Spleen (tissue), 11 donors: ENCODE measurements at regions not wholly inside any gene's neighbourhood (a gene's known extent, or its start where the extent isn't known, plus 50 kb on each side); places are given as distances from the start of the nearest gene placed in this dataset.

Experiments
- DNase-seq: peaks from one replicate; pipeline ENCODE4 v3.0.0-alpha.2; 2020
- H3K27ac ChIP-seq, 8 donors: fragments of 200-600 bp; sonication (generic) in 7 of 8; 1 replicate in 4 of 8; 2 replicates in 4 of 8; pipeline versions ENCODE4 v1.5.0 to v1.8.0; 2016 to 2021; ENCODE audit warnings: inconsistent platforms in 4 of 8, mild to moderate bottlenecking in 4 of 8, moderate library complexity in 1 of 8
- H3K27me3 ChIP-seq, 7 donors: fragments of 200-600 bp; sonication (generic) in 6 of 7; replicated peaks in 1 of 7; 1 replicate in 4 of 7; 2 replicates in 3 of 7; pipeline versions ENCODE4 v1.5.0 to v1.8.0; 2016 to 2021; ENCODE audit warnings: inconsistent platforms in 3 of 7, mild to moderate bottlenecking in 1 of 7
- H3K36me3 ChIP-seq, 6 donors: fragments of 200-600 bp; sonication (generic) in 5 of 6; 1 replicate in 4 of 6; 2 replicates in 2 of 6; pipeline versions ENCODE4 v1.5.0 to v1.8.0; 2016 to 2021; ENCODE audit warnings: inconsistent platforms in 2 of 6
- H3K4me1 ChIP-seq, 6 donors: fragments of 200-600 bp; sonication (generic) in 5 of 6; 1 replicate in 3 of 6; 2 replicates in 3 of 6; pipeline versions ENCODE4 v1.5.0 to v1.8.0; 2016 to 2021; ENCODE audit warnings: inconsistent platforms in 3 of 6
- H3K4me3 ChIP-seq, 8 donors: fragments of 200-600 bp; sonication (generic) in 7 of 8; 1 replicate in 4 of 8; 2 replicates in 4 of 8; pipeline versions ENCODE4 v1.5.0 to v1.8.0; 2016 to 2021; ENCODE audit warnings: inconsistent platforms in 4 of 8, mild to moderate bottlenecking in 4 of 8, moderate library complexity in 2 of 8
- H3K9me3 ChIP-seq, 8 donors: fragments of 200-600 bp; sonication (generic) in 7 of 8; 1 replicate in 4 of 8; 2 replicates in 4 of 8; pipeline versions ENCODE4 v1.5.0 to v1.8.0; 2016 to 2021; ENCODE audit warnings: inconsistent platforms in 4 of 8
- CTCF ChIP-seq, 11 experiments: fragments of 200-600 bp in 7 of 11; fragments of 450-650 bp in 4 of 11; sonication (generic) in 4 of 11; IDR thresholded peaks in 8 of 11; conservative IDR thresholded peaks in 3 of 11; 1 replicate in 7 of 11; 2 replicates in 4 of 11; pipeline versions ENCODE4 v1.4.0 to v1.8.0; 2016 to 2021; ENCODE audit warnings: antibody characterized with exemption in 11 of 11, inconsistent platforms in 4 of 11, mild to moderate bottlenecking in 1 of 11
- POLR2A ChIP-seq, 3 donors: fragments of 450-650 bp; IDR thresholded peaks; one replicate each; pipeline ENCODE4 v1.5.1; 2017; ENCODE audit warnings: antibody characterized with exemption in 3 of 3, mild to moderate bottlenecking in 1 of 3
- POLR2AphosphoS5 ChIP-seq, 3 donors: sonication (generic); formaldehyde crosslinking; IDR thresholded peaks; one replicate each; pipeline ENCODE4 v1.5.1; 2017; ENCODE audit warnings: antibody characterized with exemption in 3 of 3
- WGBS, 5 donors: extraction: QIAGEN DNeasy Blood & Tissue Kit in 3 of 5; methylation state at CpG; one replicate each; pipeline versions ENCODE4 v1.1.5 to v1.1.7; 2013 to 2018; 5-methylcytosine and 5-hydroxymethylcytosine counted together
- intact Hi-C: fragments of 100-400 bp; cut with DNase I; formaldehyde crosslinking; loops from one replicate; pipeline ENCODE4 v1.15.0; 2023; ENCODE audit warnings: low total_unique reads
- donor health status: healthy with polysubstance abuse.
- donor health status: DM: no; HTN: no; CAD: no; lungs with moderate emphysema.
- donor health status: DM: no; HTN: no; CAD: no.
- donor health status: Bipolar disorder and iron deficiency.
- donor health status: healthy.
- donor health status: DM: no; HTN: no; CAD: no.
- donor health status: DM: yes; HTN: yes; CAD: no.

GRCh38 chr10:29199941-29200679 is 88.8 kb upstream of the LYZL1 start:
- H3K9me3 ChIP-seq: peaks cover 0 to 6% (median 0%) of the 10 kb centered on the region in 8 donors
- H3K36me3 ChIP-seq: no peaks in the 10 kb centered on the region
- peak overlapping the region in 2 of 8 donors; percentile 18 to 23 for H3K27ac ChIP-seq
- intact Hi-C loops: no loop called here
- DNase-seq: no peak
- no peak overlapping the region for H3K4me3 ChIP-seq
- peaks cover 0 to 5% (median 0%) of the 10 kb centered on the region in 6 donors for H3K4me1 ChIP-seq
- peaks cover 0 to 16% (median 0%) of the 10 kb centered on the region in 7 donors for H3K27me3 ChIP-seq
- 65 to 83% (median 76%) methylated on average over 4 of the region's 4 CpGs for WGBS, 5 donors
- no peak for TF ChIP-seq POLR2A (IDR thresholded peaks at IDR 0.05)
- TF ChIP-seq CTCF (IDR thresholded peaks at IDR 0.05 in 8 of 11, conservative IDR thresholded peaks at IDR 0.05 in 3 of 11): no peak
- TF ChIP-seq POLR2AphosphoS5 (IDR thresholded peaks at IDR 0.05): no peak

- WGBS, 5 donors: 35 to 40% (median 36%) methylated on average over 10 of the region's 10 CpGs
- intact Hi-C loops: no loop called here
- Histone ChIP-seq H3K27ac (peak overlapping the region in 1 of 8 donors; percentile 16), H3K27me3 (peaks cover 0 to 33% (median 0%) of the 10 kb centered on the region in 7 donors), H3K36me3 (no peaks in the 10 kb centered on the region), H3K4me3 (no peak overlapping the region), H3K9me3 (no peaks in the 10 kb centered on the region), H3K4me1 (peaks cover 0 to 5% (median 0%) of the 10 kb centered on the region in 6 donors)
- DNase-seq: no peak
- TF ChIP-seq POLR2A (IDR thresholded peaks at IDR 0.05): no peak
- TF ChIP-seq POLR2AphosphoS5 (IDR thresholded peaks at IDR 0.05): no peak
- TF ChIP-seq CTCF (IDR thresholded peaks at IDR 0.05 in 8 of 11, conservative IDR thresholded peaks at IDR 0.05 in 3 of 11): no peak
Observed at GRCh38 chr10:29202386-29202940, 86.4 kb upstream of the LYZL1 start.

- no peak for TF ChIP-seq POLR2A (IDR thresholded peaks at IDR 0.05)
- TF ChIP-seq CTCF (IDR thresholded peaks at IDR 0.05 in 8 of 11, conservative IDR thresholded peaks at IDR 0.05 in 3 of 11): no peak
- no peak for TF ChIP-seq POLR2AphosphoS5 (IDR thresholded peaks at IDR 0.05)
- 87 to 98% (median 88%) methylated on average over 3 of the region's 3 CpGs for WGBS, 5 donors
- no peak overlapping the region for H3K4me3 ChIP-seq
- no peak for DNase-seq
- peak overlapping the region in 6 of 8 donors; percentile 23 to 64 (median 48) for H3K27ac ChIP-seq
- H3K9me3 ChIP-seq: no peaks in the 10 kb centered on the region
- H3K36me3 ChIP-seq: no peaks in the 10 kb centered on the region
- intact Hi-C loops: no loop called here
- peaks cover 0 to 5% (median 0%) of the 10 kb centered on the region in 6 donors for H3K4me1 ChIP-seq
- peaks cover 0 to 33% (median 0%) of the 10 kb centered on the region in 7 donors for H3K27me3 ChIP-seq
Observed at GRCh38 chr10:29203432-29203831, 85.4 kb upstream of the LYZL1 start.
